GM18499 (cell line): ENCODE measurements at regions not wholly inside any gene's neighbourhood (a gene's known extent, or its start where the extent isn't known, plus 50 kb on each side); places are given as distances from the start of the nearest gene placed in this dataset.
A peak's percentile ranks its signal among the peaks of the same experiment; 100 is the strongest.

Experiments
- ATAC-seq: cut with Tn5 transposase; IDR thresholded peaks from one replicate; pipeline ENCODE4 v1.9.1; 2021; ENCODE audit warnings: moderate number of reproducible peaks; ENCODE audit not compliant: insufficient read depth, unreplicated experiment

GRCh38 chr4:144202081-144202480 is 61.6 kb upstream of the GYPA start:
- no peak for ATAC-seq

DNA sequence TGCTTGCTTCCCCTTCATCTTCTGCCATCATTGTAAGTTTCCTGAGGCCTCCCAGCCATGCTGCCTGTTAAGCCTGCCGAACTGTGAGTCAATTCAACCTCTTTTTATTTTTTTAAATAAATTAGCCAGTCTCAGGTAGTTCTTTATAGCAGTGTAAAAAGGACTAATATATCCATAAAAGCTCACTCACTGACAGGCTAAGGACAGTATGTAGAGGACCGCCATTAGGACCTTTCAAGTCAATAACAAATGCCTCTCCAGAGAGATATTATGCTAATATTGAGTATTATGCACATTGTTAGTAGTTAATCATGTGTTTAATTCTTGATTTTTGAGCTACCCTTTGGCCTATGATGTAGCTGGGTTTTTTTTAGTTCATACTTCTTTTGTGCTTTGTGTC is 62.6 kb upstream of the GYPA start:
- no peak for ATAC-seq

- no peak for ATAC-seq
These were observed 63.9 kb upstream of the GYPA start for GRCh38 chr4:144204431-144204830.

DNA sequence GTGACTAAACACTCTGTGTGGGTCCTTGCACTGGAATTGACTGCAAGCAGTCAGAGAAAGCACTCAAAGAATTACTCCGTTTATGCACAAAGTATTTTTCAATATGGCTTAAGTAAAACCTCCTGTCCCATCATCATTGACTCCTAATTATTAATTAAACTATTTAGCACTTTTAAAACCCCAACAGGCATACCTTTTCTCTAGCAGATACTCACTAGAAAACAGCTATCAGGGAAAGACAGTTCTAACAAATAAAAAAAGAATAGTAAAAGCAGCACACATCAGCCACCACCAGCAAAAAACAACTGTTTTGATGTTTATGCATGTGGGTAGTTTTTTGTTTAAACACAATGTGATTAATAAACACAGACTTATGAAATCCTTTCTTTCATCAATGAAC is 66.2 kb upstream of the GYPA start:
- no peak for ATAC-seq

DNA sequence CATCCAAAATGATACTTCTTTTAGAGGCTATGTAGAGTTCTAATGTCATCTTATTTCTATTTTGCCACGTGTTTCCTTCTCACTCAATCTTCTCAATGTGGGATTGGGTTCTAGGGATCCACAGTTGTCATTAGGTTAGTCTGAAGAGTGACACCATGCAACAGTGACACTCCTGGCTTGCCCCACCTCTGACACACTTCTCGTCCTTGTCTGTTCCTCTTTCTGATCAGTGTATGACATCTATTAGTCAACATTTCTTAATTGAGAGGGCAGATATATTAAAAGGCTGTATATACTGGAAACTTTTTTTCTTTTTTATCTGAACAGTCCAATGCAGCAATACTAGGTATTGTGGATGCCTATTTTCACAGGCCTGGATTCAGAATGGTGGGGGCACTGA is 67.6 kb upstream of the GYPA start:
- ATAC-seq = no peak

GRCh38 chr4:144209491-144209890 is 69.0 kb upstream of the GYPA start:
- ATAC-seq = no peak

GRCh38 chr4:144213371-144213770 is 72.9 kb upstream of the GYPA start:
- no peak for ATAC-seq

DNA sequence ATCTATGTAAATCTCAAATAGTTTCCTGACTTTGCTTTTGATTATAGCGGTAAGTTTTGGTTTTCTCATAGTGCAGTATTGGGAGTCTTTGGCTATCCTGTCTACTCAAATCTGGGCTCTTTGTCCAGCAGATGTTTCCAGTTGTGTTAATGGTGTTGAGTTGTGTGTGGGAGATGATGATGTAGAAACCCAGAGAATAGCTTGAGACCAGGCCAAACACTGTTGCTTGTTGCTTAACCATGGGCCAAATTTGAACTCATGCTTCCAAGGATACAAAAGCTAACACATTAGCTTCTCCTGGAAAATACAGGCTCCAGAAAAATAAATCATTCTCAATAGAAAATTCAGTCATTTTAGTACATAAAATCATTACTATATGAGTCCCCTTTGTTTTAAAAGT is 82.6 kb upstream of the GYPA start:
- no peak for ATAC-seq

GRCh38 chr4:144223661-144224060 is 83.1 kb upstream of the GYPA start:
- ATAC-seq = no peak

- no peak for ATAC-seq
These were observed 118.8 kb upstream of the GYPA start for GRCh38 chr4:144259285-144259684.

DNA sequence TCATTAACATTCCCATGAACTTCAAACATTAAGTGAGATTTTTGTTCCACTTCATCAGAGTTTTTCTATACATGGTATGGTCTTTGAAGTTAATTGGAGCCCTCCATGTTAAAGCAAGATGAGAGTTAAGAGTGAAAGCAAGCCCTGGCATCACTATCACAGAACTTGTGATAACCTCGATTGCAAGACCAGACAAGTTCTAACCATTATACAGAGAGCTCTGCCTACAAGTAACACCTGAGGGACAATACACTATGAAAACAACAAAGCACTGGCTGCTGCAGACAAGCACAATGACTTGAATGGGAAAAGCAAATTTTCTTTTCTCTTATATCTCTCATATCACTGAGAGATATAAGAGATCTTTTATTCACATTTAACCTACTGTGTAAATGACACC is 126.6 kb upstream of the GYPA start:
- no peak for ATAC-seq

- ATAC-seq = no peak
These were observed 140.2 kb upstream of the GYPA start for GRCh38 chr4:144280688-144281087.

DNA sequence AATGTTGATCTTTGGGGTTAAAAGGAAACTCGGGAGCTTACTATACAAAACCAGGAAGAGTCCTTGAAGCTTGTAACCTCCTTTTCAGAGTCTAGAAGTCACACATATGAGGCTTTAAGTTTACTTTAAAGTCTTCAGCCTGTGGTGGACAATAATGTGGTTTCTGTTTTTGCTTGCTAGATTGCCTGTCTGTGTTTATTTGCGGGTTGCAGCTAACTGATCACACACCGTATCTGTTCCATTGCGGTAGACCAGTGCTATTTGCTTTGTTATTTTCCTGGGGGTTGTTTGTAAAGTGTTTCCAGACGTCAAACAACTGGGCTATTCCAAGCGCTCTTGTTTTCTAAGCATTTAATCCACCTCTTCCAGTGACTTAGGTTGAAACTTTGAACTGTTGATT is 143.0 kb upstream of the GYPA start:
- ATAC-seq = no peak

- no peak for ATAC-seq
These were observed 143.5 kb upstream of the GYPA start for GRCh38 chr4:144284026-144284425.

- peak; percentile 98 for ATAC-seq
These were observed 147.7 kb upstream of the GYPA start for GRCh38 chr4:144288011-144288903.

DNA sequence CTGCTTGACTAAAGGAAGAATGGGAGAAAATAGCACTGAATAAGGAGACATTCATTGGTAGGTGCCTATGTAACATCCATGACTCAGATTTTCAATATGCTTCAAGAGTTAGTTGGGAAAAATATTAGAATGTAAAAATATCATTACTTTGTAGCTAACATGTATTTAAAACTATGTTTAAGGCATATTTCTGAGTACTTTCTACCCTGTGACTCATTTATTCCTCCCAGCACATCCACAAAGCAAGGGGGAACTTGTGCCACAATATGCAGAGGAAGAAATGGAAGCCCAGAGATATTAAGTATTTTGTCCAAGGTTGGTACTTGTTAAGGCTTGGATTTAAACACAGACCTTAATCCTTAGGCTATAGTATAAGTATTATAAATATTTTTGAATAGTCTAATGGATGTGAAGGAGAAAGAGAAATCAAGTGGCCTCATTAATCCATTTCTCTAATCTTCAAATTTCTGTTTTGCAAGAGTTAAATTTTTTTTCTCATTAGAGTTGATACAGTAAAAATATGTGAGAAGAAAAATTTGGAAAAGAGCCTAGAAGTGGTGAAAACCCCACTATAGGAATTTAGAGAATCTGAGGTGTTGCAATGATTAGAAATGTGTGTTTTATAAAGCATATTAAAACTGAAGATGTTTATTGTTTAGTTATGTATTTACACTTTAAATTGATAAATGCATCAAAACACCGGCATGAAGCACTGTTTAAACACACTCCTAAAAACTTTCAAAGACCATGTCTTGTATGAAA is 149.3 kb upstream of the GYPA start:
- ATAC-seq = no peak

DNA sequence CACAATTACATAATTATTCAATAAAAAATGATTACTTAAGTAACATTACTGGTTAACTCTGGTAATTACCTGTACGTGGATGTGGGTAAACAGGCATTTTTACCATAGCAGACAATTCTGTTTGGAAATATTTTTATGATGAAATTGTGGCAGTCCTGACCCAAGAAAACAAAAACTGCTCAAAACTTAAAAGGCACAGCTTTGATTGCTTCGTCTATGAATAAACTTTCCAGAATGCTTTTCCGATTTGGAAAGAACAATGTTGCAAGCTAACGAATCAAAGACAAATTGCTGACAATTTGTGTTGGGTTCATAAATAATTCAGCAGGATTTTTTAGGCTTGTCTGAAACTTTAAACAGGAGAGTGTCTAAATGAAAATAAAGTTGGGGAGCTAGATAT is 150.6 kb upstream of the GYPA start:
- no peak for ATAC-seq

- no peak for ATAC-seq
These were observed 153.7 kb upstream of the GYPA start for GRCh38 chr4:144294211-144294610.

DNA sequence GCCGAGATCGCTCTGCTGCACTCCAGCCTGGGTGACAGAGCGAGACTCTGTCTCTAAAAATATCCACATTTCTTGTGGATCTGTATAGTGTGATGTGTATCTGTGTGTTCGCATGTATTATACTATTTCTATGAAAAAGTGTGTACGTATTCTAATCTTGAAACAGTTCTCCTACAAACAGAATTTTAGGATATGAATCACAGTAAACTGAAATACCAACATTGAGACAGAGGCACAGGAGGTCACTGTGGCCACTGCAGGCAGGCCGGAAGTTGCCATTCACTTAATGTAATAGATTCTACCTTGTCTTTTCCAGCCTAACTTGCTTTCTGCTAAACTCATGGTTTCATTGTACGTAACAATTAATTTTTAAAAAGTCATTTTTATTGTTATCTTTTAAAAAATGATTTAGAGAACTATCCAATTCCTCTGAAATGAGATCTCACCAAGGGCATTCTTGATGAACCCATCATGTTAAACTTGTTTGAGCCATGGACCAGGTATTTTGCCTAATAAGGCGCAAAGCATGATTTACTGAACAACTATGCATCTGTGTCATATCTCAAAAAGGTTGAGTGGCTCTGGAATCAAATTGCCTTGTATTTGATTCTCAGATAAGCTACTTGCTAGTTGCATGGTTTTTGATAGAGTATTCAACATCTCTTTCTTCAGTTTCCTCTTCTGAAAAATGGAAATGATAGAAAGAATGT is 154.9 kb upstream of the GYPA start:
- ATAC-seq = no peak

DNA sequence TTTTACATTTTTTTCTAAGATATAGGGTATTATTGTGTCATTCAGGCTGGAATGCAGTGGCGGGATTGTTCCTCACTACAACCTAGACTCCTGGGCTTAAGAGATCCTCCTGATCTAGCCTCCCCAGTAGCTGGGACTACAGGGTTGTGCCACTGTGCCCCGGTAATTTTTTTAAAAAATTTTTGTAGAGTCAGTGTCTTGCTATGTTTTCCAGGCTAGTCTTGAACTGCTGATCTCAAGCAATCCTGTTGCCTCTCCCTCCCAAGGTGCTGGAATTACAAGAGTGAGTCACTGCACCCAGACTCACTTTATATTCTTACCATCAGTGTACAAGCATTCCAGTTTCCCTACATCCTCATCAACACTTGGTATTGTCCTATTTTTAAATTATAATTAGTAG is 156.4 kb upstream of the GYPA start:
- ATAC-seq = no peak

GRCh38 chr4:144298519-144298918 is 158.0 kb upstream of the GYPA start:
- ATAC-seq = no peak
